SK-N-SH treated with all-trans-retinoic acid at 6 μM for 48 hours (cell line): ENCODE measurements at regions not wholly inside any gene's neighbourhood (a gene's known extent, or its start where the extent isn't known, plus 50 kb on each side); places are given as distances from the start of the nearest gene placed in this dataset.

Source experiments
- ATAC-seq: fragments of 200-7000 bp; cut with Tn5 transposase; 3 replicates; pipeline ENCODE4 v1.9.1; 2020; ENCODE audit warnings: mild to moderate bottlenecking, moderate library complexity
- ARNTL ChIP-seq: fragments of 450-650 bp; formaldehyde crosslinking; IDR thresholded peaks from 2 replicates; pipeline ENCODE4 v1.5.0; 2020; ENCODE audit warnings: low read depth, mild to moderate bottlenecking, moderate library complexity, borderline replicate concordance
- BACH2 ChIP-seq: fragments of 250-450 bp; sonication (Bioruptor Pico); IDR thresholded peaks from 2 replicates; pipeline ENCODE4 v1.9.0; 2021; ENCODE audit warnings: mild to moderate bottlenecking, borderline replicate concordance
- CSDC2 ChIP-seq: fragments of 250-450 bp; sonication (Bioruptor Pico); IDR thresholded peaks from 2 replicates; pipeline ENCODE4 v1.5.0; 2020; ENCODE audit warnings: mild to moderate bottlenecking, moderate library complexity
- GLIS3 ChIP-seq: fragments of 250-450 bp; sonication (Bioruptor Pico); IDR thresholded peaks from 2 replicates; pipeline ENCODE4 v1.5.0; 2020; ENCODE audit warnings: mild to moderate bottlenecking, moderate library complexity
- ISL1 ChIP-seq: fragments of 250-450 bp; sonication (Bioruptor Pico); IDR thresholded peaks from 2 replicates; pipeline ENCODE4 v2.1.2; 2022; ENCODE audit warnings: mild to moderate bottlenecking, moderate library complexity
- OSR1 ChIP-seq: fragments of 250-450 bp; sonication (Bioruptor Pico); IDR thresholded peaks from 2 replicates; pipeline ENCODE4 v1.8.0; 2022; ENCODE audit warnings: moderate library complexity, mild to moderate bottlenecking, inconsistent platforms
- RARB ChIP-seq: fragments of 250-450 bp; sonication (Bioruptor Pico); IDR thresholded peaks from 2 replicates; pipeline ENCODE4 v1.8.0; 2021; ENCODE audit warnings: mild to moderate bottlenecking, moderate library complexity
- TCF4 ChIP-seq: fragments of 250-450 bp; sonication (Bioruptor Pico); IDR thresholded peaks from 2 replicates; pipeline ENCODE4 v1.8.0; 2021; ENCODE audit warnings: mild to moderate bottlenecking, moderate library complexity, borderline replicate concordance
- TOX ChIP-seq: fragments of 250-450 bp; sonication (Bioruptor Pico); IDR thresholded peaks from 2 replicates; pipeline ENCODE4 v1.8.0; 2021; ENCODE audit warnings: mild to moderate bottlenecking, moderate library complexity, borderline replicate concordance
- ZFP3 ChIP-seq: fragments of 250-450 bp; sonication (Bioruptor Pico); IDR thresholded peaks from 2 replicates; pipeline ENCODE4 v1.5.0; 2020; ENCODE audit warnings: mild to moderate bottlenecking, moderate library complexity
- ZFP30 ChIP-seq: fragments of 450-650 bp; formaldehyde crosslinking; IDR thresholded peaks from 2 replicates; pipeline ENCODE4 v1.5.0; 2022; ENCODE audit warnings: mild to moderate bottlenecking, moderate library complexity
- ZNF565 ChIP-seq: fragments of 450-650 bp; formaldehyde crosslinking; conservative IDR thresholded peaks from 2 replicates; pipeline ENCODE4 v1.5.0; 2020; ENCODE audit warnings: low read depth, mild to moderate bottlenecking, moderate library complexity
- ZNF70 ChIP-seq: fragments of 450-650 bp; formaldehyde crosslinking; IDR thresholded peaks from 2 replicates; pipeline ENCODE4 v1.5.0; 2020; ENCODE audit warnings: mild to moderate bottlenecking, moderate library complexity
- ZNF8 ChIP-seq: fragments of 450-650 bp; formaldehyde crosslinking; IDR thresholded peaks from 2 replicates; pipeline ENCODE4 v1.5.0; 2020; ENCODE audit warnings: mild to moderate bottlenecking, moderate library complexity
- TF ChIP-seq, protein P1 (sequence below): fragments of 250-450 bp; sonication (Bioruptor Pico); IDR thresholded peaks from 2 replicates; pipeline ENCODE4 v1.5.1; 2021; ENCODE audit warnings: mild to moderate bottlenecking, moderate library complexity
- TF ChIP-seq, protein P2 (sequence below): fragments of 250-450 bp; sonication (Bioruptor Pico); IDR thresholded peaks from 2 replicates; pipeline ENCODE4 v1.5.0; 2020; ENCODE audit warnings: mild to moderate bottlenecking, moderate library complexity
- TF ChIP-seq, protein P3 (sequence below): fragments of 250-450 bp; sonication (Bioruptor Pico); IDR thresholded peaks from 2 replicates; pipeline ENCODE4 v1.8.0; 2021; ENCODE audit warnings: low read depth, mild to moderate bottlenecking, moderate library complexity, borderline replicate concordance
- TF ChIP-seq, protein P4 (sequence below): fragments of 250-450 bp; sonication (Bioruptor Pico); IDR thresholded peaks from 2 replicates; pipeline ENCODE4 v1.8.0; 2020; ENCODE audit warnings: mild to moderate bottlenecking, moderate library complexity, borderline replicate concordance

DNA sequence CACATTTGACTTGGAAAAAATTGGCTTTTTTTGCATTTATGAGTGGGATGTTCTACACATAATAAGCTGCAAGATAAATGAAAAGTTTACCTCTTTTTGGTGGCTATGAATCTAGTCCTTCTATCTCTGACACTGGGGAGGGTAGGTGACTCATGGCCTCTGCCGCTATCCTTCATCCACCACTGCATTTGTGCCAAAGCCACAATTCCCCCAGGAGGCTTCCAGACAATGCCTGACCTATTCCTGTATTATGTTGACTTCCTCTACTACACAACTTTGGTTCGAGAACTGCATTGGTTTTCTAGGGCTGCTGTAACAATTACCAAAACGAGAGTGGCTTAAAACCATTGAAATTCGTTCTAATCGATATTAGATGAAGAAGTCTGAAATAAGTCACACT is 245.6 kb downstream of the TRAM1L1 start:
- TF ChIP-seq, protein P1, sequence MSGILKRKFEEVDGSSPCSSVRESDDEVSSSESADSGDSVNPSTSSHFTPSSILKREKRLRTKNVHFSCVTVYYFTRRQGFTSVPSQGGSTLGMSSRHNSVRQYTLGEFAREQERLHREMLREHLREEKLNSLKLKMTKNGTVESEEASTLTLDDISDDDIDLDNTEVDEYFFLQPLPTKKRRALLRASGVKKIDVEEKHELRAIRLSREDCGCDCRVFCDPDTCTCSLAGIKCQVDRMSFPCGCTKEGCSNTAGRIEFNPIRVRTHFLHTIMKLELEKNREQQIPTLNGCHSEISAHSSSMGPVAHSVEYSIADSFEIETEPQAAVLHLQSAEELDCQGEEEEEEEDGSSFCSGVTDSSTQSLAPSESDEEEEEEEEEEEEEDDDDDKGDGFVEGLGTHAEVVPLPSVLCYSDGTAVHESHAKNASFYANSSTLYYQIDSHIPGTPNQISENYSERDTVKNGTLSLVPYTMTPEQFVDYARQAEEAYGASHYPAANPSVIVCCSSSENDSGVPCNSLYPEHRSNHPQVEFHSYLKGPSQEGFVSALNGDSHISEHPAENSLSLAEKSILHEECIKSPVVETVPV (CRISPR knock-in tag) = no peak
- TF ChIP-seq OSR1 = no peak
- TF ChIP-seq, protein P2, sequence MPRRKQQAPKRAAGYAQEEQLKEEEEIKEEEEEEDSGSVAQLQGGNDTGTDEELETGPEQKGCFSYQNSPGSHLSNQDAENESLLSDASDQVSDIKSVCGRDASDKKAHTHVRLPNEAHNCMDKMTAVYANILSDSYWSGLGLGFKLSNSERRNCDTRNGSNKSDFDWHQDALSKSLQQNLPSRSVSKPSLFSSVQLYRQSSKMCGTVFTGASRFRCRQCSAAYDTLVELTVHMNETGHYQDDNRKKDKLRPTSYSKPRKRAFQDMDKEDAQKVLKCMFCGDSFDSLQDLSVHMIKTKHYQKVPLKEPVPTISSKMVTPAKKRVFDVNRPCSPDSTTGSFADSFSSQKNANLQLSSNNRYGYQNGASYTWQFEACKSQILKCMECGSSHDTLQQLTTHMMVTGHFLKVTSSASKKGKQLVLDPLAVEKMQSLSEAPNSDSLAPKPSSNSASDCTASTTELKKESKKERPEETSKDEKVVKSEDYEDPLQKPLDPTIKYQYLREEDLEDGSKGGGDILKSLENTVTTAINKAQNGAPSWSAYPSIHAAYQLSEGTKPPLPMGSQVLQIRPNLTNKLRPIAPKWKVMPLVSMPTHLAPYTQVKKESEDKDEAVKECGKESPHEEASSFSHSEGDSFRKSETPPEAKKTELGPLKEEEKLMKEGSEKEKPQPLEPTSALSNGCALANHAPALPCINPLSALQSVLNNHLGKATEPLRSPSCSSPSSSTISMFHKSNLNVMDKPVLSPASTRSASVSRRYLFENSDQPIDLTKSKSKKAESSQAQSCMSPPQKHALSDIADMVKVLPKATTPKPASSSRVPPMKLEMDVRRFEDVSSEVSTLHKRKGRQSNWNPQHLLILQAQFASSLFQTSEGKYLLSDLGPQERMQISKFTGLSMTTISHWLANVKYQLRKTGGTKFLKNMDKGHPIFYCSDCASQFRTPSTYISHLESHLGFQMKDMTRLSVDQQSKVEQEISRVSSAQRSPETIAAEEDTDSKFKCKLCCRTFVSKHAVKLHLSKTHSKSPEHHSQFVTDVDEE = no peak
- no peak for ATAC-seq

DNA sequence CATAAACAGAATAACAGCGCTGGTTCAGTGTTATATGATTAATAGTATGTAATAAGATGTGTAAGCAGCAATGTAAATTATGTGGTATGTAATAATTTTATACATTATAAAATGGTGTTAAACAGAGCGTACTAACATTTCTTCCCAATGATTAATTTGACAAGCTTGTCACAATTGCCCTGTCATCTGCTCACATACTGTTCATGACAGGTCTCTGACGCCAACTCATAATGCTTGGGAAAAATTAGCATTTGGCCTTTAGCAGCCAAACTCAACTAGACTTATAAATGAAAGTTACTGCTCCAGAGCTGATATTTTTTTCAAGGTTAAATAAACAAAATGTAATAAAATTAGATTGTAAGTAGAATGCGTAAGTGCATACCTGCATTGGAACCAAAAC is 246.8 kb downstream of the TRAM1L1 start:
- ATAC-seq = no peak
- TF ChIP-seq ZFP30 (CRISPR knock-in tag) (no peak), GLIS3 (CRISPR knock-in tag) (no peak), ZNF565 (no peak)
- TF ChIP-seq, protein P3, sequence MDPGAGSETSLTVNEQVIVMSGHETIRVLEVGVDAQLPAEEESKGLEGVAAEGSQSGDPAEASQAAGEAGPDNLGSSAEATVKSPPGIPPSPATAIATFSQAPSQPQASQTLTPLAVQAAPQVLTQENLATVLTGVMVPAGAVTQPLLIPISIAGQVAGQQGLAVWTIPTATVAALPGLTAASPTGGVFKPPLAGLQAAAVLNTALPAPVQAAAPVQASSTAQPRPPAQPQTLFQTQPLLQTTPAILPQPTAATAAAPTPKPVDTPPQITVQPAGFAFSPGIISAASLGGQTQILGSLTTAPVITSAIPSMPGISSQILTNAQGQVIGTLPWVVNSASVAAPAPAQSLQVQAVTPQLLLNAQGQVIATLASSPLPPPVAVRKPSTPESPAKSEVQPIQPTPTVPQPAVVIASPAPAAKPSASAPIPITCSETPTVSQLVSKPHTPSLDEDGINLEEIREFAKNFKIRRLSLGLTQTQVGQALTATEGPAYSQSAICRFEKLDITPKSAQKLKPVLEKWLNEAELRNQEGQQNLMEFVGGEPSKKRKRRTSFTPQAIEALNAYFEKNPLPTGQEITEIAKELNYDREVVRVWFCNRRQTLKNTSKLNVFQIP (CRISPR knock-in tag) = no peak

DNA sequence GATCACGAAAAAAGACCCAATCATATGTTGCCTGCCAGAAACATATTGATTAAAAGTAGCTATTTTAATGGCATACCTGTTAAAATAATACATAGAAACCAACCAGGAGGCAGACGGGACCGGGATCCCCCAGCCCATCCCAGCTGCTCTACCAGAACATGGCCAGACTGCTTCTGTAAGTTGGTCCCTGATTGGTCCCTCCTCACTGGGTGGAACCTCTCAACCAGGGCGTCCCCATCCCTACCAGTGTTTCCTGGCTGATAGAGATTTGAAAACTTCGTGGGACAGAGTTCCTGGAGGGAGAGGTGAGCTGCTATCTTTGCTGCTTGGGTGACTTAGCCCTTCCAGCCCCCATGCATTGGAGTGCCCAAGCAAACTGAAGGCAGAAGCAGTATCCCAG is 256.2 kb downstream of the TRAM1L1 start:
- TF ChIP-seq ZNF565 = no peak
- no peak for TF ChIP-seq ZFP30 (CRISPR knock-in tag)
- no peak for TF ChIP-seq TCF4
- TF ChIP-seq, protein P1 (CRISPR knock-in tag) = no peak
- no peak for TF ChIP-seq BACH2 (CRISPR knock-in tag)
- no peak for TF ChIP-seq CSDC2 (CRISPR knock-in tag)
- TF ChIP-seq TOX = no peak
- TF ChIP-seq, protein P4, sequence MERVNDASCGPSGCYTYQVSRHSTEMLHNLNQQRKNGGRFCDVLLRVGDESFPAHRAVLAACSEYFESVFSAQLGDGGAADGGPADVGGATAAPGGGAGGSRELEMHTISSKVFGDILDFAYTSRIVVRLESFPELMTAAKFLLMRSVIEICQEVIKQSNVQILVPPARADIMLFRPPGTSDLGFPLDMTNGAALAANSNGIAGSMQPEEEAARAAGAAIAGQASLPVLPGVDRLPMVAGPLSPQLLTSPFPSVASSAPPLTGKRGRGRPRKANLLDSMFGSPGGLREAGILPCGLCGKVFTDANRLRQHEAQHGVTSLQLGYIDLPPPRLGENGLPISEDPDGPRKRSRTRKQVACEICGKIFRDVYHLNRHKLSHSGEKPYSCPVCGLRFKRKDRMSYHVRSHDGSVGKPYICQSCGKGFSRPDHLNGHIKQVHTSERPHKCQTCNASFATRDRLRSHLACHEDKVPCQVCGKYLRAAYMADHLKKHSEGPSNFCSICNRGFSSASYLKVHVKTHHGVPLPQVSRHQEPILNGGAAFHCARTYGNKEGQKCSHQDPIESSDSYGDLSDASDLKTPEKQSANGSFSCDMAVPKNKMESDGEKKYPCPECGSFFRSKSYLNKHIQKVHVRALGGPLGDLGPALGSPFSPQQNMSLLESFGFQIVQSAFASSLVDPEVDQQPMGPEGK (CRISPR knock-in tag) = no peak
- no peak for TF ChIP-seq ISL1 (CRISPR knock-in tag)
- no peak for TF ChIP-seq ZFP3
- TF ChIP-seq ZNF8 = no peak
- TF ChIP-seq GLIS3 (CRISPR knock-in tag) = no peak
- TF ChIP-seq ARNTL (CRISPR knock-in tag) = no peak
- TF ChIP-seq RARB (CRISPR knock-in tag) = no peak
- TF ChIP-seq, protein P2 = no peak
- TF ChIP-seq ZNF70 = no peak
- TF ChIP-seq, all 23 proteins: peak for 0
- no peak for ATAC-seq
